ENCODE measurements at regions not wholly inside any gene's neighbourhood (a gene's known extent, or its start where the extent isn't known, plus 50 kb on each side); places are given as distances from the start of the nearest gene placed in this dataset.

DNA sequence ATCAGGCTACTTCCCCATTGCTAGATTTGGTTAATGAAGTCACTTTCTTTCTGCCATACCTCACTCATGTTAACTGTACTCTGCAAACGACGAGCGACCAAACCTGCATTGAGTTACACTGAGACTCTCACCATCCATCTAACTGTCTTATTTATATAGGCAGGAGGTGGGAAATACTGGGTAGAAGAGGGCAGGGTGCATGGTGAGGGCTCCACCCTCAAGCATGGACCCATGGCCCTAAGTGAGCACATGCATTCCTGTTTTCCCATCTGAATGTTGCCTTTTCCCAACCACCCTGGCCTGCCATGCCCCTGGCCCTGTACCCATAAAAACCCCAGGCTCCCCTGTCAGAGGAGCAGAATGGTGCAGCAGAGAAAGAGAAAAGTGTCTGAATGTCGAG is 52.7 kb upstream of the IL6ST start:
- no peak for FAIRE-seq
- Histone ChIP-seq H4K8ac (ENCODE audit: extremely low read depth, insufficient read depth, low read length) (no peak overlapping the region), H4K20me1 (replicated peaks in 1 of 2; ENCODE audit: control insufficient read depth in 1 of 2, insufficient read depth in 2 of 2, low read length in 2 of 2) (no peaks in the 10 kb centered on the region), H3K14ac (ENCODE audit: insufficient read length) (no peak overlapping the region), H4K91ac (replicated peaks; ENCODE audit: insufficient read length, low read length) (no peak overlapping the region), H3K23ac (ENCODE audit: insufficient read length) (no peak overlapping the region), H3K9ac (replicated peaks in 1 of 4; ENCODE audit: extremely low read depth in 1 of 4, low read depth in 3 of 4, low read length in 3 of 4) (no peak overlapping the region), H2AK5ac (ENCODE audit: low read depth, low read length) (no peak overlapping the region), H3K4me2 (ENCODE audit: insufficient read depth in 1 of 2, low read depth in 2 of 2, low read length in 2 of 2) (no peak overlapping the region), H2BK120ac (replicated peaks; ENCODE audit: low read depth, low read length) (no peak overlapping the region), H4K5ac (ENCODE audit: insufficient read length, low read depth, low read length) (no peak overlapping the region), H3K23me2 (ENCODE audit: low read depth, low read length) (no peaks in the 10 kb centered on the region), H3K9me3 (ENCODE audit: insufficient read depth in 2 of 2, low read depth in 1 of 2, low read length in 1 of 2) (no peaks in the 10 kb centered on the region; a peak in 1 of 4 replicates), H2BK12ac (ENCODE audit: low read depth, low read length) (no peak overlapping the region), H3K4me1 (replicated peaks in 1 of 4; ENCODE audit: control insufficient read depth in 3 of 4, insufficient read depth in 4 of 4, low read length in 3 of 4) (no peaks in the 10 kb centered on the region), H3K27ac (ENCODE audit: low read depth, low read length) (no peak overlapping the region), H3K36me3 (ENCODE audit: control insufficient read depth in 2 of 4, insufficient read depth in 4 of 4, low read length in 3 of 4) (no peaks in the 10 kb centered on the region), H3K27me3 (replicated peaks in 1 of 4; ENCODE audit: control insufficient read depth in 3 of 4, extremely low read depth in 1 of 4, insufficient read depth in 3 of 4, low read length in 3 of 4) (no peaks in the 10 kb centered on the region), H3K79me2 (ENCODE audit: control insufficient read depth in 1 of 2, insufficient read depth in 2 of 2, low read length in 2 of 2) (no peaks in the 10 kb centered on the region), H3K56ac (replicated peaks; ENCODE audit: insufficient read length, low read depth, low read length) (no peak overlapping the region), H3K4ac (replicated peaks; ENCODE audit: insufficient read length, low read depth, low read length) (no peak overlapping the region), H3K18ac (ENCODE audit: extremely low read depth, low read length) (no peak overlapping the region), H3K4me3 (ENCODE audit: extremely low read depth in 1 of 4, insufficient read depth in 2 of 4, low read depth in 3 of 4, low read length in 4 of 4) (no peak overlapping the region), H2BK15ac (ENCODE audit: low read length) (no peak overlapping the region), H3K79me1 (ENCODE audit: low read depth, low read length) (no peaks in the 10 kb centered on the region), H2BK5ac (ENCODE audit: low read depth, low read length) (no peak overlapping the region), H2BK20ac (ENCODE audit: low read length) (no peak overlapping the region), H2AFZ (ENCODE audit: low read length) (no peak overlapping the region)
- DNase-seq (ENCODE audit: low read depth in 1 of 2, low spot score in 2 of 2) = no peak
- CTCF ChIA-PET (ENCODE audit: partially characterized antibody) = no interaction called here
- WGBS, 2 experiments (ENCODE audit: extremely low coverage in 1 of 2, insufficient coverage in 1 of 2, insufficient read length in 1 of 2, insufficient replicate concordance in 2 of 2, low coverage in 1 of 2, low lambda C conversion rate in 2 of 2, missing lambda C conversion rate in 1 of 2) = 93% methylated on average over 4 of the region's 4 CpGs; no CpG with 5 or more reads in 1 of the 2 experiments
- POLR2A ChIA-PET (ENCODE audit: partially characterized antibody) = no interaction called here
- TF ChIP-seq BACH1 (IDR thresholded peaks at IDR 0.05; ENCODE audit: low read length) (no peak), MAFK (IDR thresholded peaks at IDR 0.05; ENCODE audit: low read depth, low read length) (no peak), SP1 (IDR thresholded peaks at IDR 0.05; ENCODE audit: low read depth, low read length) (no peak), POLR2AphosphoS5 (IDR thresholded peaks at IDR 0.05; ENCODE audit: low read depth, low read length) (no peak), GTF2F1 (IDR thresholded peaks at IDR 0.05; ENCODE audit: borderline replicate concordance, low read depth, low read length) (no peak), SIRT6 (IDR thresholded peaks at IDR 0.05; ENCODE audit: low read length) (no peak), GABPA (IDR thresholded peaks at IDR 0.05; ENCODE audit: borderline replicate concordance, insufficient read depth, low read length) (no peak), MAX (IDR thresholded peaks at IDR 0.05) (no peak), NRF1 (IDR thresholded peaks at IDR 0.05; ENCODE audit: low read depth, low read length) (no peak), RBBP5 (IDR thresholded peaks at IDR 0.05; ENCODE audit: borderline replicate concordance, low read depth, low read length) (no peak), POLR2A (IDR thresholded peaks at IDR 0.05; ENCODE audit: control extremely low read depth in 1 of 2, low read depth in 2 of 2, low read length in 2 of 2) (no peak), SP2 (IDR thresholded peaks at IDR 0.05; ENCODE audit: low read length) (no peak), TBP (IDR thresholded peaks at IDR 0.05; ENCODE audit: low read depth, low read length) (no peak), CHD1 (IDR thresholded peaks at IDR 0.05; ENCODE audit: low read depth, low read length) (no peak), HDAC6 (IDR thresholded peaks at IDR 0.05; ENCODE audit: low read depth, low read length) (no peak), POU5F1 (IDR thresholded peaks at IDR 0.05; ENCODE audit: low read depth, low read length) (no peak)
- TF ChIP-seq, protein P1, sequence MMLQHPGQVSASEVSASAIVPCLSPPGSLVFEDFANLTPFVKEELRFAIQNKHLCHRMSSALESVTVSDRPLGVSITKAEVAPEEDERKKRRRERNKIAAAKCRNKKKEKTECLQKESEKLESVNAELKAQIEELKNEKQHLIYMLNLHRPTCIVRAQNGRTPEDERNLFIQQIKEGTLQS (IDR thresholded peaks at IDR 0.05; ENCODE audit: insufficient read depth, low read depth, low read length) = no peak

Data from H1 (cell line).